Lower leg skin (tissue), 3 donors: ENCODE measurements at regions not wholly inside any gene's neighbourhood (a gene's known extent, or its start where the extent isn't known, plus 50 kb on each side); places are given as distances from the start of the nearest gene placed in this dataset.

ENCODE experiments used
- CTCF ChIP-seq, 3 donors: fragments of 450-650 bp; IDR thresholded peaks; one replicate each; pipeline ENCODE4 v1.5.1; 2016; ENCODE audit warnings: antibody characterized with exemption in 3 of 3, mild to moderate bottlenecking in 3 of 3, moderate library complexity in 2 of 3
- POLR2A ChIP-seq, 2 donors: fragments of 450-650 bp; IDR thresholded peaks; one replicate each; pipeline ENCODE4 v1.6.1; 2016 to 2017; ENCODE audit warnings: antibody characterized with exemption in 2 of 2, mild to moderate bottlenecking in 1 of 2, moderate library complexity in 1 of 2

GRCh38 chr7:18201350-18201749 lies 173.7 kb upstream of the PRPS1L1 start:
- TF ChIP-seq CTCF (IDR thresholded peaks at IDR 0.05) = no peak
- no peak for TF ChIP-seq POLR2A (IDR thresholded peaks at IDR 0.05)
